ENCODE measurements at regions not wholly inside any gene's neighbourhood (a gene's known extent, or its start where the extent isn't known, plus 50 kb on each side); places are given as distances from the start of the nearest gene placed in this dataset.

DNA sequence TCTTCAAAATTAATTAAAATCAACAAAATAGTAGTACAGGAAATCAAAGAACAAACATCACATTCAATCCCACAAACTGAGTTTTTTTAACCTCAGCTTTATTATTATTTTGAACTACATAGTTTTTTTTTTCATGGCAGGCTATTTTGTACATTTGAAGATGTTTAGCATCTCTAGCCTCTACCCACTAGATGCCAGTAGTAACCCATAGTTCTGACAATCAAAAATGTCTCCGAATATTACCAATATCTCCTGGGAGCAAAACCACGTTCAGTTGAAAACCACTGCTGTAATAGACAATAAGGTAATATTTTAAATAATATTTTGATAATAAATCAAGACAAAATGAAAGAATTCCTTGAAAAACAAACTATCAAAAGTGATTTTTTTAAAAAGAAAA lies 702.6 kb upstream of the LRRTM1 start:
- Histone ChIP-seq H3K4me2 (ENCODE audit: control insufficient read depth, insufficient read depth) (no peak overlapping the region), H3K27ac (ENCODE audit: control insufficient read depth, insufficient read depth) (no peak overlapping the region), H3K4me3 (no peak overlapping the region), H2AFZ (ENCODE audit: control insufficient read depth, low read depth, low read length) (no peak overlapping the region), H3K9ac (ENCODE audit: control insufficient read depth, insufficient read depth, low read length) (no peak overlapping the region), H3K79me2 (ENCODE audit: control insufficient read depth, insufficient read depth, low read length) (no peaks in the 10 kb centered on the region), H3K36me3 (ENCODE audit: control insufficient read depth in 2 of 2, insufficient read depth in 2 of 2, low read length in 1 of 2) (no peaks in the 10 kb centered on the region), H3K9me3 (replicated peaks; ENCODE audit: control insufficient read depth, insufficient read depth, low read length) (no peaks in the 10 kb centered on the region), H3K4me1 (ENCODE audit: control insufficient read depth, insufficient read depth, low read length) (no peaks in the 10 kb centered on the region), H3K27me3 (replicated peaks in 1 of 2; ENCODE audit: control insufficient read depth in 2 of 2, insufficient read depth in 2 of 2, low read length in 1 of 2) (no peaks in the 10 kb centered on the region), H4K20me1 (ENCODE audit: control insufficient read depth, insufficient read depth) (no peaks in the 10 kb centered on the region)
- ChIA-PET RAD21 (ENCODE audit: unreplicated experiment) (no interaction called here), SMC1A (ENCODE audit: uncharacterized antibody, unreplicated experiment) (interaction anchor here (0.7 kb wide), 1 partner anchor 26 kb away, joined by 3 read pairs; no protein-coding TSS in a partner anchor), POLR2A (no interaction called here), CTCF (interaction anchor here (0.7 kb wide), 1 partner anchor 684 kb away, joined by 4 read pairs; no protein-coding TSS in a partner anchor)
- FAIRE-seq, result no peak
- DNase-seq (ENCODE audit: low read depth, low spot score), result no peak
- intact Hi-C loops (cut with micrococcal nuclease; ENCODE audit: unreplicated experiment), result no loop called here
- TF ChIP-seq, protein P1, sequence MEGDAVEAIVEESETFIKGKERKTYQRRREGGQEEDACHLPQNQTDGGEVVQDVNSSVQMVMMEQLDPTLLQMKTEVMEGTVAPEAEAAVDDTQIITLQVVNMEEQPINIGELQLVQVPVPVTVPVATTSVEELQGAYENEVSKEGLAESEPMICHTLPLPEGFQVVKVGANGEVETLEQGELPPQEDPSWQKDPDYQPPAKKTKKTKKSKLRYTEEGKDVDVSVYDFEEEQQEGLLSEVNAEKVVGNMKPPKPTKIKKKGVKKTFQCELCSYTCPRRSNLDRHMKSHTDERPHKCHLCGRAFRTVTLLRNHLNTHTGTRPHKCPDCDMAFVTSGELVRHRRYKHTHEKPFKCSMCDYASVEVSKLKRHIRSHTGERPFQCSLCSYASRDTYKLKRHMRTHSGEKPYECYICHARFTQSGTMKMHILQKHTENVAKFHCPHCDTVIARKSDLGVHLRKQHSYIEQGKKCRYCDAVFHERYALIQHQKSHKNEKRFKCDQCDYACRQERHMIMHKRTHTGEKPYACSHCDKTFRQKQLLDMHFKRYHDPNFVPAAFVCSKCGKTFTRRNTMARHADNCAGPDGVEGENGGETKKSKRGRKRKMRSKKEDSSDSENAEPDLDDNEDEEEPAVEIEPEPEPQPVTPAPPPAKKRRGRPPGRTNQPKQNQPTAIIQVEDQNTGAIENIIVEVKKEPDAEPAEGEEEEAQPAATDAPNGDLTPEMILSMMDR (IDR thresholded peaks at IDR 0.05 in 2 of 3, conservative IDR thresholded peaks at IDR 0.05 in 1 of 3; ENCODE audit: control insufficient read depth in 2 of 3, extremely low read depth in 1 of 3, insufficient read depth in 1 of 3, low read depth in 3 of 3, low read length in 3 of 3), result peak in 1 of 3 experiments; percentile 31; a peak in 1 of 6 replicates
- no peak for TF ChIP-seq EGR1 (IDR thresholded peaks at IDR 0.05; ENCODE audit: borderline replicate concordance in 1 of 2, low read depth in 2 of 2, low read length in 2 of 2)
- in situ Hi-C loops (cut with MboI), result no loop called here
- ATAC-seq, result no peak
- no TSS peak for BruUV-seq (replicated peaks)
- WGBS (ENCODE audit: insufficient coverage, insufficient replicate concordance, low lambda C conversion rate, missing lambda C conversion rate), result 17% methylated on average over 2 of the region's 2 CpGs

DNA sequence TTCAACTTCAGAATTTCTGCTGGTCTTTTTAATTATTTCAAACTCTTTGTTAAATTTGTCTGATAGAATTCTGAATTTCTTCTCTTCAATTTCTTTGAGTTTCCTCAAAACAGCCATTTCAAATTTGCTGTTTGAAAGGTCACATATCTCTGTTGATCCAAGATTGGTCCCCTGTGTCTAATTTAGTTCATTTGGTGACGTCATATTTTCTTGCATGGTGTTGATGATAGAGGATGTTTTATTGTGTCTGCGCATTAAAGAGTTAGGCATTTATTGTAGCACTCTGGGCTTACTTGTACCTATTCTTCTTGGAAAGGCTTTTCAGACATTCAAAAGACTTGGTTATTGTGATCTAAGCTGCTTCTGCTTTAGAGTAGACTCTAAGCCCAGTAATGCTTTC lies 698.4 kb upstream of the LRRTM1 start:
- SMC1A ChIA-PET (ENCODE audit: uncharacterized antibody, unreplicated experiment), result no interaction called here
- POLR2A ChIA-PET, result no interaction called here

More for the DNA sequence above, 698.4 kb upstream of the LRRTM1 start:
- Histone ChIP-seq H3K9ac (ENCODE audit: control insufficient read depth, insufficient read depth, low read length) (no peak overlapping the region), H4K20me1 (ENCODE audit: control insufficient read depth, insufficient read depth) (no peaks in the 10 kb centered on the region), H2AFZ (ENCODE audit: control insufficient read depth, low read depth, low read length) (no peak overlapping the region), H3K4me1 (ENCODE audit: control insufficient read depth, insufficient read depth, low read length) (no peaks in the 10 kb centered on the region), H3K9me3 (replicated peaks; ENCODE audit: control insufficient read depth, insufficient read depth, low read length) (no peaks in the 10 kb centered on the region), H3K27ac (ENCODE audit: control insufficient read depth, insufficient read depth) (no peak overlapping the region), H3K4me2 (ENCODE audit: control insufficient read depth, insufficient read depth) (no peak overlapping the region), H3K36me3 (ENCODE audit: control insufficient read depth in 2 of 2, insufficient read depth in 2 of 2, low read length in 1 of 2) (no peaks in the 10 kb centered on the region), H3K4me3 (no peak overlapping the region), H3K79me2 (ENCODE audit: control insufficient read depth, insufficient read depth, low read length) (no peaks in the 10 kb centered on the region), H3K27me3 (replicated peaks in 1 of 2; ENCODE audit: control insufficient read depth in 2 of 2, insufficient read depth in 2 of 2, low read length in 1 of 2) (no peaks in the 10 kb centered on the region)
- ChIA-PET CTCF (no interaction called here), RAD21 (ENCODE audit: unreplicated experiment) (no interaction called here)
- intact Hi-C loops (cut with micrococcal nuclease; ENCODE audit: unreplicated experiment) (no loop called here), in situ Hi-C loops (cut with MboI) (no loop called here)
- peak; percentile 56 for TF ChIP-seq ATF7 (IDR thresholded peaks at IDR 0.05; ENCODE audit: low read depth)
- TF ChIP-seq, protein P2, sequence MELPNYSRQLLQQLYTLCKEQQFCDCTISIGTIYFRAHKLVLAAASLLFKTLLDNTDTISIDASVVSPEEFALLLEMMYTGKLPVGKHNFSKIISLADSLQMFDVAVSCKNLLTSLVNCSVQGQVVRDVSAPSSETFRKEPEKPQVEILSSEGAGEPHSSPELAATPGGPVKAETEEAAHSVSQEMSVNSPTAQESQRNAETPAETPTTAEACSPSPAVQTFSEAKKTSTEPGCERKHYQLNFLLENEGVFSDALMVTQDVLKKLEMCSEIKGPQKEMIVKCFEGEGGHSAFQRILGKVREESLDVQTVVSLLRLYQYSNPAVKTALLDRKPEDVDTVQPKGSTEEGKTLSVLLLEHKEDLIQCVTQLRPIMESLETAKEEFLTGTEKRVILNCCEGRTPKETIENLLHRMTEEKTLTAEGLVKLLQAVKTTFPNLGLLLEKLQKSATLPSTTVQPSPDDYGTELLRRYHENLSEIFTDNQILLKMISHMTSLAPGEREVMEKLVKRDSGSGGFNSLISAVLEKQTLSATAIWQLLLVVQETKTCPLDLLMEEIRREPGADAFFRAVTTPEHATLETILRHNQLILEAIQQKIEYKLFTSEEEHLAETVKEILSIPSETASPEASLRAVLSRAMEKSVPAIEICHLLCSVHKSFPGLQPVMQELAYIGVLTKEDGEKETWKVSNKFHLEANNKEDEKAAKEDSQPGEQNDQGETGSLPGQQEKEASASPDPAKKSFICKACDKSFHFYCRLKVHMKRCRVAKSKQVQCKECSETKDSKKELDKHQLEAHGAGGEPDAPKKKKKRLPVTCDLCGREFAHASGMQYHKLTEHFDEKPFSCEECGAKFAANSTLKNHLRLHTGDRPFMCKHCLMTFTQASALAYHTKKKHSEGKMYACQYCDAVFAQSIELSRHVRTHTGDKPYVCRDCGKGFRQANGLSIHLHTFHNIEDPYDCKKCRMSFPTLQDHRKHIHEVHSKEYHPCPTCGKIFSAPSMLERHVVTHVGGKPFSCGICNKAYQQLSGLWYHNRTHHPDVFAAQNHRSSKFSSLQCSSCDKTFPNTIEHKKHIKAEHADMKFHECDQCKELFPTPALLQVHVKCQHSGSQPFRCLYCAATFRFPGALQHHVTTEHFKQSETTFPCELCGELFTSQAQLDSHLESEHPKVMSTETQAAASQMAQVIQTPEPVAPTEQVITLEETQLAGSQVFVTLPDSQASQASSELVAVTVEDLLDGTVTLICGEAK (IDR thresholded peaks at IDR 0.05; ENCODE audit: borderline replicate concordance), result no peak
- FAIRE-seq (no peak), DNase-seq (ENCODE audit: low read depth, low spot score) (no peak), ATAC-seq (no peak)
- WGBS (ENCODE audit: insufficient coverage, insufficient replicate concordance, low lambda C conversion rate, missing lambda C conversion rate), result 32% methylated on average over 2 of the region's 2 CpGs
- BruUV-seq (replicated peaks), result no TSS peak
